Stomach (tissue), 4 donors: ENCODE measurements at regions not wholly inside any gene's neighbourhood (a gene's known extent, or its start where the extent isn't known, plus 50 kb on each side); places are given as distances from the start of the nearest gene placed in this dataset.

ENCODE experiments used
- EP300 ChIP-seq: sonication (generic); formaldehyde crosslinking; IDR thresholded peaks from one replicate; pipeline ENCODE4 v1.6.1; 2017; ENCODE audit warnings: antibody characterized with exemption
- POLR2A ChIP-seq, 4 donors: fragments of 450-650 bp; IDR thresholded peaks; one replicate each; pipeline ENCODE4 v1.6.1; 2016; ENCODE audit warnings: antibody characterized with exemption in 4 of 4, control low read depth in 2 of 4, mild to moderate bottlenecking in 1 of 4, moderate library complexity in 1 of 4
- POLR2AphosphoS5 ChIP-seq, 3 donors: sonication (generic); formaldehyde crosslinking; IDR thresholded peaks; one replicate each; pipeline ENCODE4 v1.6.1; 2016; ENCODE audit warnings: antibody characterized with exemption in 3 of 3
- TF ChIP-seq, protein P1 (sequence below), 7 experiments: fragments of 450-650 bp in 4 of 7; fragments of 200-600 bp in 3 of 7; sonication (generic) in 3 of 7; IDR thresholded peaks; one replicate each; pipeline ENCODE4 v1.5.1; 2016 to 2019; ENCODE audit warnings: antibody characterized with exemption in 7 of 7, control low read depth in 2 of 7, mild to moderate bottlenecking in 1 of 7

DNA sequence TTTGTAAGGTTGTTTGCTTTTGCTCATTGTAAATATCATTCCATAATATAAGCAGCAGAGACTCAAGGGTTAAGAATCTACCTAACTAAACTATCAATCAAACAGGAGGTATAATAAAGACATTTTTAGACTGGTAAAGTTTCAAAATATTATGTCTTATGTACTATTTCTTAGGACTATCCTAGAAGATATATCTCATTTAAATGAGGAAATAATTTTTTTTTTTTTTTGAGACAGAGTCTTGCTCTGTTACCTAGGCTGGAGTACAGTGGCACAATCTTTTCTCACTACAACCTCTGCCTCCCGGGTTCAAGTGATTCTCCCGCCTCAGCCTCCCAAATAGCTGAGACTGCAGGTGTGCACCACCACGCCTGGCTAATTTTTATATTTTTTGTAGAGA lies 80.9 kb upstream of the PARD3 start:
- TF ChIP-seq, protein P1, sequence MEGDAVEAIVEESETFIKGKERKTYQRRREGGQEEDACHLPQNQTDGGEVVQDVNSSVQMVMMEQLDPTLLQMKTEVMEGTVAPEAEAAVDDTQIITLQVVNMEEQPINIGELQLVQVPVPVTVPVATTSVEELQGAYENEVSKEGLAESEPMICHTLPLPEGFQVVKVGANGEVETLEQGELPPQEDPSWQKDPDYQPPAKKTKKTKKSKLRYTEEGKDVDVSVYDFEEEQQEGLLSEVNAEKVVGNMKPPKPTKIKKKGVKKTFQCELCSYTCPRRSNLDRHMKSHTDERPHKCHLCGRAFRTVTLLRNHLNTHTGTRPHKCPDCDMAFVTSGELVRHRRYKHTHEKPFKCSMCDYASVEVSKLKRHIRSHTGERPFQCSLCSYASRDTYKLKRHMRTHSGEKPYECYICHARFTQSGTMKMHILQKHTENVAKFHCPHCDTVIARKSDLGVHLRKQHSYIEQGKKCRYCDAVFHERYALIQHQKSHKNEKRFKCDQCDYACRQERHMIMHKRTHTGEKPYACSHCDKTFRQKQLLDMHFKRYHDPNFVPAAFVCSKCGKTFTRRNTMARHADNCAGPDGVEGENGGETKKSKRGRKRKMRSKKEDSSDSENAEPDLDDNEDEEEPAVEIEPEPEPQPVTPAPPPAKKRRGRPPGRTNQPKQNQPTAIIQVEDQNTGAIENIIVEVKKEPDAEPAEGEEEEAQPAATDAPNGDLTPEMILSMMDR (IDR thresholded peaks at IDR 0.05), result no peak
- TF ChIP-seq POLR2AphosphoS5 (IDR thresholded peaks at IDR 0.05) (no peak), POLR2A (IDR thresholded peaks at IDR 0.05) (no peak), EP300 (no peak)
